Gastrocnemius medialis (tissue), 4 donors: ENCODE measurements at regions not wholly inside any gene's neighbourhood (a gene's known extent, or its start where the extent isn't known, plus 50 kb on each side); places are given as distances from the start of the nearest gene placed in this dataset.

ENCODE experiments used
- CTCF ChIP-seq, 5 experiments: fragments of 450-650 bp in 3 of 5; fragments of 200-600 bp in 2 of 5; sonication (generic) in 2 of 5; IDR thresholded peaks in 4 of 5; conservative IDR thresholded peaks in 1 of 5; 1 replicate in 4 of 5; 2 replicates in 1 of 5; pipeline ENCODE4 v1.5.1; 2016 to 2019; ENCODE audit warnings: antibody characterized with exemption in 5 of 5, mild to moderate bottlenecking in 3 of 5, moderate library complexity in 3 of 5
- POLR2A ChIP-seq, 2 donors: fragments of 450-650 bp; IDR thresholded peaks; one replicate each; pipeline ENCODE4 v1.6.1; 2017; ENCODE audit warnings: antibody characterized with exemption in 2 of 2, mild to moderate bottlenecking in 2 of 2, moderate library complexity in 2 of 2

- TF ChIP-seq CTCF (IDR thresholded peaks at IDR 0.05 in 4 of 5, conservative IDR thresholded peaks at IDR 0.05 in 1 of 5) (no peak), POLR2A (IDR thresholded peaks at IDR 0.05) (no peak)
Observed at GRCh38 chr2:184004289-184004947, 593.9 kb upstream of the ZNF804A start.
